Gastrocnemius medialis (tissue), 4 donors: ENCODE measurements at regions not wholly inside any gene's neighbourhood (a gene's known extent, or its start where the extent isn't known, plus 50 kb on each side); places are given as distances from the start of the nearest gene placed in this dataset.

Experiments
- ATAC-seq, 2 donors: fragments of 150-250 bp; one replicate each; pipeline ENCODE4 v1.9.1; 2016
- DNase-seq, 2 donors: peaks; one replicate each; pipeline ENCODE4 v3.0.0-alpha.2; 2019
- H3K27ac ChIP-seq, 4 donors: fragments of 200-600 bp; sonication (generic); 1 replicate in 1 of 4; 2 replicates in 3 of 4; pipeline ENCODE4 v1.5.1; 2016 to 2018; ENCODE audit warnings: mild to moderate bottlenecking in 2 of 4, moderate library complexity in 1 of 4
- H3K27me3 ChIP-seq, 3 donors: fragments of 200-600 bp; sonication (generic) in 2 of 3; 1 replicate in 1 of 3; 2 replicates in 2 of 3; pipeline versions ENCODE4 v1.5.1 to v1.6.0; 2016 to 2019; ENCODE audit warnings: mild to moderate bottlenecking in 1 of 3, moderate library complexity in 1 of 3
- H3K36me3 ChIP-seq, 2 donors: fragments of 200-600 bp; sonication (generic) in 1 of 2; one replicate each; pipeline ENCODE4 v1.5.1; 2017 to 2018
- H3K4me1 ChIP-seq, 2 donors: fragments of 200-600 bp; sonication (generic) in 1 of 2; one replicate each; pipeline ENCODE4 v1.5.1; 2016 to 2017; ENCODE audit warnings: mild to moderate bottlenecking in 2 of 2
- H3K4me3 ChIP-seq, 4 donors: fragments of 200-600 bp; sonication (generic) in 3 of 4; 1 replicate in 1 of 4; 2 replicates in 3 of 4; pipeline ENCODE4 v1.5.1; 2016 to 2019; ENCODE audit warnings: mild to moderate bottlenecking in 2 of 4
- H3K9me3 ChIP-seq, 3 donors: fragments of 200-600 bp; sonication (generic) in 2 of 3; 1 replicate in 1 of 3; 2 replicates in 2 of 3; pipeline ENCODE4 v1.5.1; 2016 to 2019
- CTCF ChIP-seq, 5 experiments: fragments of 450-650 bp in 3 of 5; fragments of 200-600 bp in 2 of 5; sonication (generic) in 2 of 5; IDR thresholded peaks in 4 of 5; conservative IDR thresholded peaks in 1 of 5; 1 replicate in 4 of 5; 2 replicates in 1 of 5; pipeline ENCODE4 v1.5.1; 2016 to 2019; ENCODE audit warnings: antibody characterized with exemption in 5 of 5, mild to moderate bottlenecking in 3 of 5, moderate library complexity in 3 of 5
- POLR2A ChIP-seq, 2 donors: fragments of 450-650 bp; IDR thresholded peaks; one replicate each; pipeline ENCODE4 v1.6.1; 2017; ENCODE audit warnings: antibody characterized with exemption in 2 of 2, mild to moderate bottlenecking in 2 of 2, moderate library complexity in 2 of 2
- in situ Hi-C, 4 donors: fragments of 200-750 bp; cut with MboI; loops; one replicate each; pipeline versions ENCODE4 v1.15.0 to v1.8.0; 2017; ENCODE audit warnings: low sequenced_read_pairs in 4 of 4
- intact Hi-C: fragments of 100-400 bp; cut with DNase I; formaldehyde crosslinking; loops from one replicate; pipeline ENCODE4 v1.15.1; 2023; ENCODE audit warnings: low total_unique reads

DNA sequence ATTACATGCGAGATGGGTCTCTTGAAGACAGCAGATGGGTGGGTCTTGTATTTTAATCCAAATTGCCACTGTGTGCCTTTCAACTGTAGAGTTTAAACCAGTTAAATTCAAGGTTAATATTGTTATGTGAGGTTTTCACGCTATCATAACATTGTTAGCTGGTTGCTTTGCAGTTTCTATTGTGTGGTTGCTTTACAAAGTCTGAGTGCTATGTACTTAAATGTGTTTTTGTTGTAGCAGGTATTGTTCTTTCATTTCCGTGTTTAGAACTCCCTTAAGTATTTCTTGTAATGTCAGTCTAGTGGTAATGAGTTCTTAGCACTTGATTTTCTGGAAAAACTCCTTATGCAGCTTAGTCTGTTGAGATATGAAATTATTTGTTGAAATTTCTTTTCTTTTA is 193.3 kb downstream of the MOXD1 start:
- DNase-seq = no peak
- H3K27ac ChIP-seq = no peak overlapping the region
- no peak overlapping the region for H3K4me3 ChIP-seq
- H3K9me3 ChIP-seq = no peaks in the 10 kb centered on the region
- H3K36me3 ChIP-seq = no peaks in the 10 kb centered on the region
- H3K27me3 ChIP-seq = no peaks in the 10 kb centered on the region
- H3K4me1 ChIP-seq = peaks cover 0 to 3% of the 10 kb centered on the region in 2 donors
- no peak for TF ChIP-seq CTCF (IDR thresholded peaks at IDR 0.05 in 4 of 5, conservative IDR thresholded peaks at IDR 0.05 in 1 of 5)
- TF ChIP-seq POLR2A (IDR thresholded peaks at IDR 0.05) = no peak
- ATAC-seq = no peak
- in situ Hi-C loops = loop anchor here in 2 of 4 donors (25.0 kb wide), 2 partner anchors 296 to 521 kb away; no protein-coding TSS in a partner anchor
- intact Hi-C loops = loop anchor here (5.0 kb wide), 1 partner anchor 256 kb away; the partner anchor contains the start of gene CCN2

DNA sequence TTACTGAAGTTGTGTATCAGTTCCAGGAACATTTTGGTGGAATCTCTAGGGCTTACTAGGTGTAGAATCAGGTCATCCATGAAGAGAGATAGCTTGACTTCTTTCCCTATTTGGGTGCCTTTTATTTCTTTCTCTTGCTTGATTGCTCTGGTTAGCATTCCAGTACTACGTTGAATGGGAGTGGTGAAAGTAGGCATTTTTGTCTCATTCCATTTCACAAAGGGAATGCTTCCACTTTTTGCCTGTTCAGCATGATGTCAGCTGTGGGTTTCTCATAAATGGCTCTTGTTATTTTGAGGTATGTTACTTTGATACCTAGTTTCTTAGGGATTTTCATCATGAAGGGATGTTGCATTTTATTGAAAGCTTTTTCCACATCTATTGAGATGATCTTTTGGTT is 195.3 kb downstream of the MOXD1 start:
- in situ Hi-C loops (loop anchor here in 2 of 4 donors (25.0 kb wide), 2 partner anchors 294 to 519 kb away; no protein-coding TSS in a partner anchor), intact Hi-C loops (loop anchor here (5.0 kb wide), 1 partner anchor 254 kb away; the partner anchor contains the start of gene CCN2)
- Histone ChIP-seq H3K27ac (no peak overlapping the region), H3K36me3 (no peaks in the 10 kb centered on the region), H3K4me1 (peaks cover 0 to 11% of the 10 kb centered on the region in 2 donors), H3K27me3 (no peaks in the 10 kb centered on the region), H3K9me3 (no peaks in the 10 kb centered on the region), H3K4me3 (no peak overlapping the region)
- TF ChIP-seq CTCF (IDR thresholded peaks at IDR 0.05 in 4 of 5, conservative IDR thresholded peaks at IDR 0.05 in 1 of 5) = no peak
- no peak for TF ChIP-seq POLR2A (IDR thresholded peaks at IDR 0.05)
- ATAC-seq (no peak), DNase-seq (no peak)

DNA sequence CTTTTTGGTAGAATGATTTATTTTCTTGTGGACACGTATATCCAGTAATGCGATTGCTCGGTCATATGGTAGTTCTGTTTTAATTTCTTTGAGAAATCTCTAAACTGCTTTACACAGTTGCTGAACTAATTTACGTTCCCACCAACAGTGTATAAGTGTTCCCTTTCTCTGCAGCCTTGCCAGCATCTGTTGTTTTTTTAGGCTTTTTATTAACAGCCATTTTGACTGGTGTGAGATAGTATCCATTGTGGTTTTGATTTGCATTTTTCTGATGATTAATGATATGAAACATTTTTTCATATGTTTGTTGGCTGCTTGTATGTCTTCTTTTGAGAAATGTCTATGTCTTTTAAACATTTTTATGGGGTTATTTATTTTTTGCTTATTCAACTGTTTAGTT is 196.7 kb downstream of the MOXD1 start:
- Histone ChIP-seq H3K27ac (no peak overlapping the region), H3K27me3 (no peaks in the 10 kb centered on the region), H3K36me3 (no peaks in the 10 kb centered on the region), H3K4me3 (no peak overlapping the region), H3K4me1 (peaks cover 0 to 11% of the 10 kb centered on the region in 2 donors), H3K9me3 (no peaks in the 10 kb centered on the region)
- in situ Hi-C loops (loop anchor here in 2 of 4 donors (25.0 kb wide), 2 partner anchors 292 to 517 kb away; no protein-coding TSS in a partner anchor), intact Hi-C loops (no loop called here)
- no peak for DNase-seq
- no peak for TF ChIP-seq POLR2A (IDR thresholded peaks at IDR 0.05)
- no peak for TF ChIP-seq CTCF (IDR thresholded peaks at IDR 0.05 in 4 of 5, conservative IDR thresholded peaks at IDR 0.05 in 1 of 5)
- ATAC-seq = no peak

DNA sequence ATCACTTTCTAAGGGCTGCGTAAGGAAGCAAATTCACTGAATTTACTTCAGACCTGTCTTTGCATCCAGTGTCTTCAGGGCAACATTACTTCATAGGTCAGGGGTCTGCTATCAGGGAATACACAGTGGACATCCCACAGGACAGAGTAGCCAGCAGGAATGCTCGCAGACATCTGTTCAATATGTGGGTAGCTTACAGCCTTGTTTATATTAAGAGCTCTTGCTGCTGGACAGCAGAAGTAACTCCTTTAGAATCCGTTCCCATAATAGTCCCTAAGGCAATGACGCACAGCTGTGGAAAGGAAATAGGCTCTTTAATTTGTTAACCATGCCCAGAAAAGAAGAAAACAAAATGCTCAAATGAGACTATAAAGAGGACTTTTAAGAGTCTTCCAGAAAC is 198.7 kb downstream of the MOXD1 start:
- Histone ChIP-seq H3K27me3 (no peaks in the 10 kb centered on the region), H3K9me3 (no peaks in the 10 kb centered on the region), H3K4me1 (peaks cover 0 to 11% of the 10 kb centered on the region in 2 donors), H3K4me3 (no peak overlapping the region), H3K36me3 (no peaks in the 10 kb centered on the region), H3K27ac (peak overlapping the region; percentile 51 to 70 (median 62))
- in situ Hi-C loops (loop anchor here in 2 of 4 donors (25.0 kb wide), 2 partner anchors 290 to 515 kb away; no protein-coding TSS in a partner anchor), intact Hi-C loops (no loop called here)
- TF ChIP-seq POLR2A (IDR thresholded peaks at IDR 0.05) (no peak), CTCF (IDR thresholded peaks at IDR 0.05 in 4 of 5, conservative IDR thresholded peaks at IDR 0.05 in 1 of 5) (no peak)
- ATAC-seq (peak; percentile 68 to 90), DNase-seq (no peak)

DNA sequence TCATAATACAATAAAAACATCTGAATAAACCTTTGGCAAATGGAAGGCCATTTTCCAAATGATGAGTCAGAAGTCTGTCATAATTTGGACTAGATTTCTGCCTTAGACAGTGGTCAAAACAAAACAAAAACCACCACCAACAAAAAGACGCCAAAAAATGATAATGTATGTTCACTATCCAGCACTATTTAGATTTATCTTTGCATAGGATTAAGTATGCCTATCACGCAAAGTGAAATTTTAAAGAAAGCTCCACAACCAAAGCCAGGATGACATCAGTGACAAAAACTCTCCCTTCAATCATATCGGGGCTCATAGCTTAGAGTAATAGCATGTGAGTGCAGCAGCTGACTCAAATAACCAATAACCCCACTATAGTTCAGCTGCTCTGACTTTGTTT is 201.9 kb downstream of the MOXD1 start:
- ATAC-seq = no peak

More for the DNA sequence above, 201.9 kb downstream of the MOXD1 start:
- no peaks in the 10 kb centered on the region for H3K9me3 ChIP-seq
- no peak for DNase-seq
- intact Hi-C loops (no loop called here), in situ Hi-C loops (no loop called here)
- H3K36me3 ChIP-seq = no peaks in the 10 kb centered on the region
- H3K27me3 ChIP-seq = no peaks in the 10 kb centered on the region
- H3K4me1 ChIP-seq = peaks cover 0 to 11% of the 10 kb centered on the region in 2 donors
- no peak for TF ChIP-seq POLR2A (IDR thresholded peaks at IDR 0.05)
- no peak for TF ChIP-seq CTCF (IDR thresholded peaks at IDR 0.05 in 4 of 5, conservative IDR thresholded peaks at IDR 0.05 in 1 of 5)
- H3K27ac ChIP-seq = peak overlapping the region in 2 of 4 donors; percentile 7 to 50
- no peak overlapping the region for H3K4me3 ChIP-seq
